Stimulated activated CD4-positive, alpha-beta T cell treated with anti-CD3 and anti-CD28 coated beads, TNF-alpha, amount 100 ng/mL, for 1 hour (primary cell): ENCODE measurements at regions not wholly inside any gene's neighbourhood (a gene's known extent, or its start where the extent isn't known, plus 50 kb on each side); places are given as distances from the start of the nearest gene placed in this dataset.
A peak's percentile ranks its signal among the peaks of the same experiment; 100 is the strongest.
"Not testable (repeated sequence)": the region's sequence is repeated elsewhere in the genome, so short reads cannot be mapped to it uniquely, and the experiment has no call there.

Experiments
- DNase-seq, 3 donors: peaks; one replicate each; pipeline ENCODE4 v3.0.0-alpha.2; 2020; ENCODE audit warnings: low read depth in 3 of 3, low spot score in 1 of 3

GRCh38 chr7:9919-10318, 182.5 kb upstream of the FAM20C start:
- DNase-seq: peak in 1 of 3 donors; percentile 13

DNA sequence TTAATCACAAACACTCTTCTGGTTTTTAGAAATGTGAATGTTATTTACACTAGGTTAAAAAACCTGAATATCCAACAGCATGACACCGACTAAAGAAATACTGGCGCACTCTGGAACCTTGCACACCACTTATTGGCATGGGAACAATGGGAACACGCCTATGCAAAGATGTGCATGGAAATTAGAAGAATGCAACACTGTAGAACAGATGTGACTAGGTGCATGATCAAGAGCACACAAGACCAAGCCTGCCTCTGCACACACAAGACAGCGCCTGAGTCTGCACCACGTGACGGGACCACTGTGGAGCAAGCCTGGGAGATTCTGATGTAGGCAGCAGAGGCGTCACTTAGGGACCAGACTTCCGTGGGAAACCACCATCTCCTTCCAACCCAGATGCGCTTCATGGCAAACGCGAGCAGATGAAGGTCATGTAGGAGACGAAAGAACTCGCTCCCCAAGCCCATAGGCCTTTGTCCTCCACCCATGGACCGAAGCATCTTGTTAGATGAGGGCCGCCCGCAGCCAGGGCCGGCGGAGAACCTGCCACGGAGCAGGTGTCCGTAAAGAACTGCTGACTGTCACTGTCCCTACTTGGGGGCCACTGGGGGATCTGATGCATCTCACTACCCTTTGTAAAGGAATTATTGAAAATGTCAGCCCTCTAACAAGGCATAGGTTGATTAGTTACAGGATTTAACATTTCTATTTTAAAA, 159.6 kb upstream of the FAM20C start:
- not testable (repeated sequence) for DNase-seq

DNA sequence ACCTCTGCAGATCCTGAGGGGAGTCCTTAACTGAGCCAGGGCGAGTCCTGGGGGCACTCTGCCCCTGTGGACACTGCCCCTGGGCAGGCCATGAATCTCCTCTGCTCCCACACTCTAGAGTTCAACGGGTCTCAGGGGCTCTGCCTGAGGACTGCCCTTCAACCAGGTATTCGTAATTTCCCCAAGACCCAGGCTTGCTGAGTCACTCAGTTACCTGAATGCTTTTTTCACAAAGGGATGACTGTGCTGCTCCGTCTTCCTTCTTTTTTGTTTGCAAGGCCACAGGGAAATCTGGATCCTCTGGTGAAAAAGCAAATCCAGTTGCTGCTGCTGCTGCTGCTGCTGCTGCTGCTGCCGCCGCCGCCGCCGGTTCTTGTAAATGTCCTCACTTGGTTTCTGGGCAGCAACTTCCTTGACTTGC, 157.2 kb upstream of the FAM20C start:
- DNase-seq: not testable (repeated sequence)

GRCh38 chr7:36539-36938, 155.8 kb upstream of the FAM20C start:
- DNase-seq: not testable (repeated sequence)

DNA sequence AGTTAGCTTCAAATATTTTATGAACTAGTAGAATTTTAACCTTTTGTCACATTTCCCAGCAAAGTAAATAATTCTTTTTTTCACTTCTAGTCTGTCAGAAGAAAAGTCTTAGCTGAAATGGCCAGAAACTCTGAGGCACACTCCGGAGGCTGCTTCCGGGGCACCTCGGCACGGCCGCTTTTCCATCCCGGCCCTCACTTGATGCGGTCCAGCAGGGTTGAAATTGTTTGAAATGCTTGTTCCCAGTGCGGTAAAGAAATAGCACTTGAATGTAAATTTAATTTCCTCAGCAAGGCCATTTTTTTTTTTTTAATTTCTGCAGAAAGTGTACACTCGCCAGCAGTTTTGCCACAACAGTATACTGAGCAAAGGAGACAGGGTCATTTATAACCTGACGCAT, 154.7 kb upstream of the FAM20C start:
- DNase-seq: not testable (repeated sequence)

DNA sequence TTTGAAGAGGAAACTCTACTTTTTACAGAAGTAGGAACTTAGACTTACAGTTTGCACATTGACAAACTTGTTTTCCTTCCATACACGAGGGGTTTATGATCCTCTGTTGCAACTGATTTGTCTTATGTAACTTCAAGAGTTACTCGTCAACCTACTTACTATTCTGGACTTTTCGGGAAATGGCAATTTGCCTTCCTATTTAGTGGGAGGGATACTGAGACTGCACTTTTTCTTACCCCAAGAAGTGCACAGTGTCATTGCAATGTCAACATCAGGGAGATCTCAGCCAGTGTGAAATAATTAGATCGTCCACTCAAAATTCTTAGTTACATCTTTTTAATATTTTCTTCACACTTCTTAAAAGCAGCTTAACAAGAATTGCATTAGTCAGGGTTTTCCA, 153.9 kb upstream of the FAM20C start:
- DNase-seq: not testable (repeated sequence)

GRCh38 chr7:39984-40740, 152.2 kb upstream of the FAM20C start:
- not testable (repeated sequence) for DNase-seq

DNA sequence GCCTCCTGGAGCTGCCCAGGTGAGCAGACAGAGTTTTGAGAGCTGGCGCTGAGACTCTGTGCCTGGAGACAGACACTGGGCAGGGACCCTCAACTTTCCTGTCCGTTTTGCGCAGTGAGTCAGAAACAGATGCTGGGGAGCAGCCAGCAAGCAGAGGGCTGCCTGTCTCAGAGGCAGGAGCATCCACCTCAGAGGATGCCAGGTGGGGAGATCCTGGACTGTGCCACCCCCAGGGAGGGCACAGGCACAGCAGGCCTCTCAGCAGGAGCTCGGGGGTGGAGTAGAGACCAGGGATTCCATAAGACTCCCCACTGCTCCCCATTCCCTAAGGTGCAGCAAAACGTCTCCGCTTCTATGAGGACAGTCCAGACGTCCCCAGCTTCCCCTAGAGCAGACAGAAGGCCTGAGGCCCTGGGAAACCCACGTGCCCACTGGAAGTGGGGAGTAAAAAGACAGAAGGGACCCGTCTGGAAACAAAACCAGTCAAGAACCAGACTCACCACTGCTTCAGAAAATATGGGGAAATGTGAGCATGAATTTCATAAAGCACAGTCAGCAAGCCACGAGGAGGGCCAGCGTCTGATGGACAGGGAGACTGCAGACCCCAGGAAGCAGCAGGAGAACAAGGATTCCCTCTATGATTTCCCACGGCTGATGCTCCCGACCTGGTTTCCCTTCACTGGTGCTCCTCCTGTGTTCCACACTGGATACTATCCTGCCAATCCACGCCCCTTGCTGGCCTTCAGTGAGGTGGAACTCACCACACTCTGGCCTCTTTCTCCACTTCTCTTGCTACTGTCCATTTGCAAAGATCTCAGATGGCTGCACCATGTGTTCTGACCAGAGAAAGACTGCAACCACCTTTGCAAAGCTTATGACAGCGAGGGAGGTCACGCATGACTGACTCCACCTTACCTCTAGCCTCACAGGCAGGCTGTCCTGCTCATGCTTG, 151.3 kb upstream of the FAM20C start:
- no peak for DNase-seq

DNA sequence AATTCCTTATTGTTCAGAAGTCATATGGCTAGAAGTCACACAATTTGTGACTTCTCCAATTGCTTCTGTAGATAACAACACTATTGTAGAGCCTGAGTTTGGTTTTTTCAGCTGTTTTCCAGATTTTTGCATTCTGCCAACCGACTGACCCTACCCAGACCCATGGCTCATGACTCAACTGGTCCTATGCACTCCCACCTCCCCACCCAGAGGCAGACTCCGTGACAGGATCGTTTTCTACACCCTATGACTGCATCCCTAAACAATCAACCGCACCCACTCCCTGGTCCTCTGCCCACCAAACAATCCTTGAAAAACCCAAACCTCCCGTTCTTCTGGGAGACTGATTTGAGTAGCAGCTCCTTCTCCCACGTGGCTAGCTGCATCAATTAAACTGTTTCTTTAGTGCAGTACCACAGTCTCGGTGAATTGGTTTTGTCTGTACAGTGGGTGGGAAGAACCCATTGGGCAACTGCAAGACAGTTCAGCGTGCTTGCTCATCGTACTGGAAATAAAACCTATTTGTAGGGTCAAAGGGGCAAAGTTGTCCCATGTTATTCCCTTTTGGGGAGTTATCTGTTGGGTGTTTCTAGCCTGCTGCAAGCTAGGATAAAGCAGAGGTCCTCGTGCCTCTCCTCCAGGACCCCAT, 150.3 kb upstream of the FAM20C start:
- DNase-seq: no peak

- no peak for DNase-seq
Measured at GRCh38 chr7:43791-44540, 148.4 kb upstream of the FAM20C start.

DNA sequence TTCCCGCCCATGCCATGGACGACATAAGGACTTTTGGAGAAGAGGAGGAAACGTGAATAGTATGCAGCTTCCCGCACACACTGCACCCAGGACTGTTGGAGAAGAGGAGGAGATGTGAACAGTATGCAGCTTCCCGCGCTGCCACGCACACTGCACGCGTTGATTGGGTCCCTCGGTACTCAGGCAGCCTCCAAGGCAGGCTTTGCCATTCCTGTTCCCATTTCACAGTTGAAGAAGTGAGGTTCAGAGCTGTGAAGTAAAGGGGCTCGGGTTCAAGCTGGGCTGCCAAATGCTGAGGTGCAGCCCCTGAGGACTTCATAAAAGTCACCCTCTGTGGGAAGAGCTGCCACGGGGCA, 147.9 kb upstream of the FAM20C start:
- DNase-seq: no peak

DNA sequence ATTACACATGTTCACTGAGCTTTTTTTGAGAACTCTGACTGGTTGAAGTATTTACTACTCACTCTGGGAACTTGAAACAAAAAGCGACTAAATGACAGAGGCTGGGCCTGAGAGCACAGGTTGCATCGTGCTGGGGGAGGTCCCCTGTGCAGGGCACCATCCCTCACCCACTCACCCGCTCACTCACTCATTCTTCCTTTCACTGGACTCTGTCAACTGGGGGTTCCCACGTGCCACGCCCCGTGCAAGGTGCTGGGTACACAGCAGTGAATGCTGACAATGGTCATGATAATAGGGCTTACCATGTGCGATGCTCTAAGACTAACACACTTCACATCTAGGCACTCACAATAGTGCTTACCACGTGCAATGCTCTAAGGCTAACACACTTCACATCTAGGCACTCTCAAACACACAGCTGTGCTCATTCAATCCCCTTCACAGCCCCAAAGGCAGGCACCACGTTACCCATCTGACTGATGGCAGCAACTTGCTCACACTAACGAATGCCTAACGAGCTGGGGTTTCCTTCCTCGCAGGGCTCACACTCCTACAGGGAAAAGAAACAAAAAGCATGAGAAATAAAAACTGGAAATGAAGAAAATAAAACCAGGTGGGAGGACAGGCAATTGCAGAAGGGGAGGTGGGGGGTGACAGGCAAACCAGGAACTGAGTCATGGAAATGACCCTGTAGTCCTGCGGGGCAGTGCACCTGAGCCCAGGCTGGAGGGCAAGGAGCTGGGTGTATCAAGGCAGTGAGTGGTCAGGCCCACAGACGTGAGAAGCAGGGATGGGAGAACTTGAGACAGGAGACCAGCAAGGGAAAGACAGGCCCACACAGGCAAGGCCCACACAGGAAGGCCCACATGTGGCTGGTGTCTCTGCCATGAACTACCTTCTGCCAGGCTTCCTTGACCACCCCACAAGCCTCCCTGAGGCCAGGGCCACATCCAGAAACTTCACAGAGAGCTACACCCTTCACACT, 147.0 kb upstream of the FAM20C start:
- no peak for DNase-seq

DNA sequence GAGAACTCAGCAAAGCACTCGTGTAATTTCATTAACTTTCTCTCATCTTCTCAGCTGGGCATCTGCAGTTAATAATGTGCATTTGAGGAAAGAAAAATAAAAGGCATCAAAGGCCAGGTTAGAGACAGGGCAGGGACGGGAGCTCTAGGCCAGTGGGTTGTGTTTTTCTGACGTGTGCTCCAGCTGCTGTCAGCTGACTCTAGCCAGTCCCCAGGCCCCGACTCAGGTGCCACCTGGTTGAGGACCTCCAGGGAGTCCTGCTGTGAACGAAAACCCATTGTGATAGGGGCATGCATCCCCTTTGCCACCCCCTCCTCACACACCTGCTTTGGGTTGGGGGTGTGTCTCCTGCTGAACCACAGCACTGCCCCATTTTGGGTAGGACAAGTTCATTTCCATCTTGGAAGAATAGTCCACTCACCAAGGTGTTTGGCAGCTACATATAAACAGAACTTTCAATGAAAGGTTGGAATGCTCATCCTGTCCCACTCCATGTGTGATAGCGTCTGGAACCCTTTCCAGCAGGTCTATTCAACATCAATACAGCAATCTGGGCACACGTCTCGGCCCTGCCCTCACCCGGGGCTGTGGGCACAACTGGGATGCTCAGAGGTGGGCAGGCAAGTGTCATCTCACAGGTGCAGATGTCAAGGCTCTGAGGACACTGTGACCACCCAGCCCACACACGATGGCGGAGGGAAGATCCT, 146.1 kb upstream of the FAM20C start:
- DNase-seq: no peak

- no peak for DNase-seq
Measured at GRCh38 chr7:46830-47140, 145.6 kb upstream of the FAM20C start.

- DNase-seq: no peak
Measured at GRCh38 chr7:51456-52068, 140.8 kb upstream of the FAM20C start.

GRCh38 chr7:52100-52499, 140.3 kb upstream of the FAM20C start:
- DNase-seq: no peak

- no peak for DNase-seq
Measured at GRCh38 chr7:53531-53930, 138.8 kb upstream of the FAM20C start.

GRCh38 chr7:54615-55014, 137.8 kb upstream of the FAM20C start:
- no peak for DNase-seq
